NB4 (cell line): ENCODE measurements at regions not wholly inside any gene's neighbourhood (a gene's known extent, or its start where the extent isn't known, plus 50 kb on each side); places are given as distances from the start of the nearest gene placed in this dataset.

Experiments
- CTCF ChIP-seq: IDR thresholded peaks from one replicate; pipeline ENCODE4 v1.5.1; 2012; ENCODE audit warnings: low read depth, low read length
- MAX ChIP-seq: IDR thresholded peaks from 2 replicates; pipeline ENCODE4 v1.6.1; 2011; ENCODE audit warnings: low read depth, low read length
- MYC ChIP-seq: IDR thresholded peaks from 2 replicates; pipeline ENCODE4 v1.6.1; 2011; ENCODE audit warnings: low read depth, low read length
- POLR2A ChIP-seq: IDR thresholded peaks from 2 replicates; pipeline ENCODE4 v1.6.1; 2011; ENCODE audit warnings: mild to moderate bottlenecking; ENCODE audit not compliant: insufficient read length; ENCODE audit errors: extremely low read depth

GRCh38 chr3:44070841-44071546, 170.7 kb upstream of the TOPAZ1 start:
- TF ChIP-seq CTCF (no peak), POLR2A (no peak), MYC (no peak), MAX (no peak)
